Endothelial cell of umbilical vein (primary cell): ENCODE measurements at regions not wholly inside any gene's neighbourhood (a gene's known extent, or its start where the extent isn't known, plus 50 kb on each side); places are given as distances from the start of the nearest gene placed in this dataset.

ENCODE experiments used
- BruUV-seq: library from RNA; stranded (reverse); fragments of 400-500 nt; replicated peaks from 2 replicates; lab custom pipeline; 2021; lab: Mats Ljungman, UMichigan
- CTCF ChIA-PET: fragments of 300-600, 350-600 bp; sonication (Branson Sonifier 250); formaldehyde crosslinking; loops from one replicate; lab custom pipeline; 2021; ENCODE audit warnings: antibody characterized with exemption, inconsistent platforms; lab: Charles Lee
- POLR2A ChIA-PET: fragments of 300-600, 350-600 bp; sonication (Branson Sonifier 250); formaldehyde crosslinking; loops from one replicate; lab custom pipeline; 2021; ENCODE audit warnings: antibody characterized with exemption, inconsistent platforms; lab: Charles Lee
- DNase-seq: peaks from one replicate; pipeline ENCODE4 v3.0.0-alpha.2; 2011; ENCODE audit warnings: low read depth, low spot score
- FAIRE-seq: peaks from 2 replicates; lab custom pipeline; 2011; peaks lifted over from hg19 to GRCh38; lab: Jason Lieb, UNC
- H2AFZ ChIP-seq: 2 replicates; pipeline ENCODE4 v1.6.0; 2012; ENCODE audit warnings: low read depth, low read length, control low read depth, inconsistent platforms
- H3K27ac ChIP-seq: 2 replicates; pipeline ENCODE4 v1.5.1; 2011; ENCODE audit warnings: low read depth, mild to moderate bottlenecking, control low read depth, low read length, moderate library complexity; ENCODE audit not compliant: insufficient read depth
- H3K27me3 ChIP-seq, 2 experiments: 2 replicates each; pipeline versions ENCODE4 v1.6.0 to v1.6.1; 2011; ENCODE audit warnings: low read length in 2 of 2, mixed read lengths in 1 of 2; ENCODE audit not compliant: control insufficient read depth in 2 of 2, insufficient read depth in 2 of 2
- H3K36me3 ChIP-seq, 2 experiments: 2 replicates in 1 of 2; 3 replicates in 1 of 2; pipeline ENCODE4 v1.5.1; 2011; ENCODE audit warnings: low read length in 2 of 2, mild to moderate bottlenecking in 1 of 2, moderate library complexity in 1 of 2; ENCODE audit not compliant: control insufficient read depth in 2 of 2, insufficient read depth in 2 of 2; ENCODE audit errors: extremely low read depth in 1 of 2
- H3K4me1 ChIP-seq: 3 replicates; pipeline ENCODE4 v1.5.1; 2011; ENCODE audit warnings: mild to moderate bottlenecking, low read length; ENCODE audit not compliant: control insufficient read depth, insufficient read depth; ENCODE audit errors: extremely low read depth
- H3K4me2 ChIP-seq: 2 replicates; pipeline ENCODE4 v1.6.1; 2011; ENCODE audit warnings: low read length, control low read depth, mixed read lengths; ENCODE audit not compliant: insufficient read depth
- H3K4me3 ChIP-seq, 3 experiments: fragments of 200-600 bp in 1 of 3; sonication (generic), shearing (Covaris generic) in 1 of 3; replicated peaks in 1 of 3; 2 replicates each; pipeline ENCODE4 v1.5.1; 2011 to 2016; ENCODE audit warnings: control low read depth in 3 of 3, low read length in 3 of 3, mild to moderate bottlenecking in 2 of 3, inconsistent platforms in 1 of 3, low read depth in 1 of 3, moderate library complexity in 1 of 3; ENCODE audit not compliant: insufficient read depth in 1 of 3
- H3K79me2 ChIP-seq: 2 replicates; pipeline ENCODE4 v1.6.0; 2012; ENCODE audit warnings: low read length, inconsistent platforms; ENCODE audit not compliant: control insufficient read depth, insufficient read depth
- H3K9ac ChIP-seq: replicated peaks from 2 replicates; pipeline ENCODE3; 2011; ENCODE audit warnings: low read length, control low read depth; ENCODE audit not compliant: insufficient read depth; ENCODE audit errors: extremely low read depth
- H3K9me1 ChIP-seq: replicated peaks from 3 replicates; pipeline ENCODE4 v1.6.0; 2011; ENCODE audit warnings: mild to moderate bottlenecking, low read length; ENCODE audit not compliant: control insufficient read depth, insufficient read depth; ENCODE audit errors: extremely low read depth
- H3K9me3 ChIP-seq: replicated peaks from 2 replicates; pipeline ENCODE4 v1.5.1; 2012; ENCODE audit warnings: low read length, inconsistent platforms; ENCODE audit not compliant: control insufficient read depth, insufficient read depth
- H4K20me1 ChIP-seq: replicated peaks from 2 replicates; pipeline ENCODE3; 2011; ENCODE audit warnings: mild to moderate bottlenecking, low read length; ENCODE audit not compliant: control insufficient read depth, insufficient read depth; ENCODE audit errors: extremely low read depth
- EZH2 ChIP-seq: IDR thresholded peaks from 2 replicates; pipeline ENCODE4 v1.6.1; 2012; ENCODE audit warnings: borderline replicate concordance, low read depth, mild to moderate bottlenecking, moderate library complexity, low read length, inconsistent platforms; ENCODE audit not compliant: severe bottlenecking
- FOS ChIP-seq: IDR thresholded peaks from 2 replicates; pipeline ENCODE4 v1.6.1; 2011; ENCODE audit warnings: mild to moderate bottlenecking, low read length, moderate library complexity, borderline replicate concordance; ENCODE audit not compliant: insufficient read depth
- GATA2 ChIP-seq: IDR thresholded peaks from 2 replicates; pipeline ENCODE4 v1.7.0; 2011; ENCODE audit warnings: low read depth, mild to moderate bottlenecking, moderate library complexity, mixed read lengths, low read length; ENCODE audit not compliant: insufficient read length, insufficient read depth
- JUN ChIP-seq: IDR thresholded peaks from 2 replicates; pipeline ENCODE4 v1.6.1; 2011; ENCODE audit warnings: borderline replicate concordance, low read depth; ENCODE audit not compliant: insufficient read length, insufficient read depth
- MYC ChIP-seq: IDR thresholded peaks from one replicate; pipeline ENCODE4 v1.6.1; 2011; ENCODE audit warnings: mild to moderate bottlenecking, low read depth, low read length
- POLR2A ChIP-seq: IDR thresholded peaks from 2 replicates; pipeline ENCODE4 v1.6.1; 2012; ENCODE audit warnings: low read depth, mild to moderate bottlenecking, control low read depth, low read length
- POLR2AphosphoS5 ChIP-seq: IDR thresholded peaks from 2 replicates; pipeline ENCODE4 v1.6.1; 2012; ENCODE audit warnings: low read depth, mild to moderate bottlenecking, control low read depth, low read length, moderate library complexity; ENCODE audit not compliant: insufficient read depth
- dilution Hi-C: fragments of 300-500 bp; cut with MboI; formaldehyde crosslinking; loops from one replicate; pipeline ENCODE4 v1.15.0; 2019; ENCODE audit warnings: low sequenced_read_pairs; ENCODE audit not compliant: extremely low pct_ligation_motif_present
- intact Hi-C: fragments of 100-400 bp; cut with micrococcal nuclease; formaldehyde crosslinking; loops from one replicate; pipeline ENCODE4 v1.10.0; 2022
- TF ChIP-seq, protein P1 (sequence below), 2 donors: IDR thresholded peaks; 1 replicate in 1 of 2; 2 replicates in 1 of 2; pipeline ENCODE4 v1.5.1; 2011; ENCODE audit warnings: low read length in 2 of 2, mild to moderate bottlenecking in 2 of 2, moderate library complexity in 2 of 2, control low read depth in 1 of 2, inconsistent platforms in 1 of 2, low read depth in 1 of 2; ENCODE audit not compliant: insufficient read depth in 1 of 2; ENCODE audit errors: extremely low read depth in 1 of 2
- TF ChIP-seq, protein P2 (sequence below): IDR thresholded peaks from 2 replicates; pipeline ENCODE4 v1.6.1; 2011; ENCODE audit not compliant: insufficient read depth, insufficient read length

DNA sequence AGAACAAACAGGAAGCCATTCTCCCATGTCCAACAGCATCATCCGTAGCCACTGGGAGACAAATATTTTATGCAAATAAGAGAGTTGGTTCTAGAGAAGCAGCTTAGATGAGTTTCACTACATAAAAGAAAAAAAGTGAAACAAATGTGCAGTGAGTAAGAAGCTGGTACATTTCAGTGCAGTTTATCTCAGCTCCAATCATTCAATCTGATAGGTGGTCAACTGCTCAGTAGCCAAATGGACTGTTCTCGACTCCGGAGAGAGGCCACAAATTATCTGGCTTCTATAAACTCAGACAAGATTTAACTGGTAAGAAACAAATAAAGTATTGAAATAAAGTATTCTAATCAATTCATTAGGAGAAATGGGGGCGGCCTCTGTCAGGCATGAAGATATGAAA lies 68.3 kb downstream of the MAF start:
- no TSS peak for BruUV-seq
- H3K9me3 ChIP-seq = peaks cover 2% of the 10 kb centered on the region
- H3K36me3 ChIP-seq = no peaks in the 10 kb centered on the region
- H3K79me2 ChIP-seq = no peaks in the 10 kb centered on the region
- no peaks in the 10 kb centered on the region for H3K27me3 ChIP-seq
- FAIRE-seq (no peak), DNase-seq (no peak)
- H3K4me1 ChIP-seq = no peaks in the 10 kb centered on the region
- dilution Hi-C loops (no loop called here), intact Hi-C loops (no loop called here)
- POLR2A ChIA-PET = no interaction called here
- H3K27ac ChIP-seq = no peak overlapping the region
- no peak overlapping the region for H3K4me3 ChIP-seq
- no peak overlapping the region for H2AFZ ChIP-seq
- TF ChIP-seq GATA2 (no peak), JUN (no peak), FOS (no peak), POLR2A (no peak), MYC (no peak), EZH2 (no peak), POLR2AphosphoS5 (no peak)
- TF ChIP-seq, protein P1, sequence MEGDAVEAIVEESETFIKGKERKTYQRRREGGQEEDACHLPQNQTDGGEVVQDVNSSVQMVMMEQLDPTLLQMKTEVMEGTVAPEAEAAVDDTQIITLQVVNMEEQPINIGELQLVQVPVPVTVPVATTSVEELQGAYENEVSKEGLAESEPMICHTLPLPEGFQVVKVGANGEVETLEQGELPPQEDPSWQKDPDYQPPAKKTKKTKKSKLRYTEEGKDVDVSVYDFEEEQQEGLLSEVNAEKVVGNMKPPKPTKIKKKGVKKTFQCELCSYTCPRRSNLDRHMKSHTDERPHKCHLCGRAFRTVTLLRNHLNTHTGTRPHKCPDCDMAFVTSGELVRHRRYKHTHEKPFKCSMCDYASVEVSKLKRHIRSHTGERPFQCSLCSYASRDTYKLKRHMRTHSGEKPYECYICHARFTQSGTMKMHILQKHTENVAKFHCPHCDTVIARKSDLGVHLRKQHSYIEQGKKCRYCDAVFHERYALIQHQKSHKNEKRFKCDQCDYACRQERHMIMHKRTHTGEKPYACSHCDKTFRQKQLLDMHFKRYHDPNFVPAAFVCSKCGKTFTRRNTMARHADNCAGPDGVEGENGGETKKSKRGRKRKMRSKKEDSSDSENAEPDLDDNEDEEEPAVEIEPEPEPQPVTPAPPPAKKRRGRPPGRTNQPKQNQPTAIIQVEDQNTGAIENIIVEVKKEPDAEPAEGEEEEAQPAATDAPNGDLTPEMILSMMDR (IDR thresholded peaks at IDR 0.05; ENCODE audit: extremely low read depth in 1 of 2, insufficient read depth in 1 of 2, low read depth in 1 of 2, low read length in 2 of 2) = no peak
- TF ChIP-seq, protein P2, sequence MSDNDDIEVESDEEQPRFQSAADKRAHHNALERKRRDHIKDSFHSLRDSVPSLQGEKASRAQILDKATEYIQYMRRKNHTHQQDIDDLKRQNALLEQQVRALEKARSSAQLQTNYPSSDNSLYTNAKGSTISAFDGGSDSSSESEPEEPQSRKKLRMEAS = no peak
- no peak overlapping the region for H3K4me2 ChIP-seq
- H3K9ac ChIP-seq = no peak overlapping the region
- no peaks in the 10 kb centered on the region for H3K9me1 ChIP-seq
- CTCF ChIA-PET = no interaction called here
- no peaks in the 10 kb centered on the region for H4K20me1 ChIP-seq
